ENCODE measurements at regions not wholly inside any gene's neighbourhood (a gene's known extent, or its start where the extent isn't known, plus 50 kb on each side); places are given as distances from the start of the nearest gene placed in this dataset.
"Not testable (repeated sequence)": the region's sequence is repeated elsewhere in the genome, so short reads cannot be mapped to it uniquely, and the experiment has no call there.

DNA sequence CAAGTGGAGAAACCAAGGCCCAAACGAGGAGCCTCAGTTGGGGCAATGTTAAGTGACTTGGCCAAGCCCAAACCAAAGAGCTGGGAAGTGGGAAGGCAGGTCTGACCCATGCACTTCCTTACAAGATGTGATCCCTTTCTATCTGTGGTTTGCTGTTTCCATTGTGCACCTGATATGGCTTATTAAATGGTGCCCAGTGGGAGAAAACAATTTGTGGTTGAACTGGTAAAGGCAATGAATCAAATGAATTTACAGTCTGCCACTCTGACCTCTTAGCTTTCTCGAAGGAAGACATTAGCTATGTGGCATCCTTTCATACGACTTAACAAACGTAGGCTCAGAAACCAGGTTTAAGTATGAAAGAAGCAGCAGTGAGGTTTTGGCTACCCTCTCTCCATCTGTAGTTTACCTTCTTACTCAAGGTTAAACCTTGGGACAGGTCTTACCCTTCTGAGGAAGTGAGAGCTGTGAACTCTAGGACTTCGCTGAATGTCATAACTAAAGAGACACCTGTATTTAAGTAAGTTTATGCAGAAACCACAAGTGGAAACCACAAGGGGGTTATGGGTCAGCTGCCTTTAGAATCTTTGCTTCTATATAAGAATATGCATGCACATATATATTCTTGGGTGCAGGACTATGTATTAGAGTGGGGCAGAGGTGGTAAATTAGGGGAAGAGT, 100.5 kb upstream of the SPATA31D4 start:
- no peak for TF ChIP-seq POLR2A (IDR thresholded peaks at IDR 0.05)
- TF ChIP-seq, protein P1, sequence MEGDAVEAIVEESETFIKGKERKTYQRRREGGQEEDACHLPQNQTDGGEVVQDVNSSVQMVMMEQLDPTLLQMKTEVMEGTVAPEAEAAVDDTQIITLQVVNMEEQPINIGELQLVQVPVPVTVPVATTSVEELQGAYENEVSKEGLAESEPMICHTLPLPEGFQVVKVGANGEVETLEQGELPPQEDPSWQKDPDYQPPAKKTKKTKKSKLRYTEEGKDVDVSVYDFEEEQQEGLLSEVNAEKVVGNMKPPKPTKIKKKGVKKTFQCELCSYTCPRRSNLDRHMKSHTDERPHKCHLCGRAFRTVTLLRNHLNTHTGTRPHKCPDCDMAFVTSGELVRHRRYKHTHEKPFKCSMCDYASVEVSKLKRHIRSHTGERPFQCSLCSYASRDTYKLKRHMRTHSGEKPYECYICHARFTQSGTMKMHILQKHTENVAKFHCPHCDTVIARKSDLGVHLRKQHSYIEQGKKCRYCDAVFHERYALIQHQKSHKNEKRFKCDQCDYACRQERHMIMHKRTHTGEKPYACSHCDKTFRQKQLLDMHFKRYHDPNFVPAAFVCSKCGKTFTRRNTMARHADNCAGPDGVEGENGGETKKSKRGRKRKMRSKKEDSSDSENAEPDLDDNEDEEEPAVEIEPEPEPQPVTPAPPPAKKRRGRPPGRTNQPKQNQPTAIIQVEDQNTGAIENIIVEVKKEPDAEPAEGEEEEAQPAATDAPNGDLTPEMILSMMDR (IDR thresholded peaks at IDR 0.05): no peak
- no peak for TF ChIP-seq POLR2AphosphoS5 (IDR thresholded peaks at IDR 0.05; ENCODE audit: insufficient read depth in 1 of 2, low read depth in 1 of 2)
- no peaks in the 10 kb centered on the region for H3K36me3 ChIP-seq
- intact Hi-C loops (cut with DNase I): no loop called here
- DNase-seq (ENCODE audit: extremely low spot score in 2 of 2): no peak
- no peaks in the 10 kb centered on the region for H3K9me3 ChIP-seq
- H3K27ac ChIP-seq: no peak overlapping the region
- H3K4me1 ChIP-seq: no peaks in the 10 kb centered on the region
- no peak overlapping the region for H3K4me3 ChIP-seq
- H3K27me3 ChIP-seq: no peaks in the 10 kb centered on the region

DNA sequence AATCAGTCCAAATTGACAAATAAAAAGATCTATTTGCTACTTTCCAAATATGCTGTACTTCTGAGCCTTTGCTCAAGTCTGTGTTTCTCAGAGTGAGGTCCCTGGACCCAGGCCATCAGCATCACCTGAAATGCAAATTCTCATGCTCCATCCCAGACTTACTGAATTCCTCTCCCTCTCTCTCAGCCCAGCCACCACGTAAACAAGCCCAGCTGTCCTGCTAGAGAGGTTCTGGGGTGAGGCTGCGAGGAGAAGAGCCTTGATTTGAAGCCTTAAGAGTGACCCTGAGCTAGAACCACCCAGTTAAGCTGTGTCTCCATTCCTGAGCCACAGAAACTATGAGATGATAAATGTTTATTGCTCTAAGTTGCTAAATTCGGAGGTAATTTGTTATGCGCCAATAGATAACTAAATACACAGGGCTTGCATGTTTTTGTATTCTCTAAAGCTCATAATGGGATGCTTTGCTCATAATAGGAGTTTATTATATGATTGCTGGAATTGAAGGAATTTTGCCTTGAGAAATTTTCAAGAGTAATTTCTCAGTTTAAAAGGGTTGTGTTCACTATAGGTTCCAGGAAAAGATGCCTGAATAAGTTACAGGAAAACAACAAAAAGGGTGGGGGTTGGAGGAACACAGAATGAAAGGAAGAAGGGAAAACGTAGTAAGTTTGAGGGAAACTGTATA, 98.9 kb upstream of the SPATA31D4 start:
- H3K27ac ChIP-seq: no peak overlapping the region
- H3K27me3 ChIP-seq: no peaks in the 10 kb centered on the region
- no peak for DNase-seq (ENCODE audit: extremely low spot score in 2 of 2)
- no peak overlapping the region for H3K4me3 ChIP-seq
- no peaks in the 10 kb centered on the region for H3K36me3 ChIP-seq
- H3K9me3 ChIP-seq: no peaks in the 10 kb centered on the region
- TF ChIP-seq POLR2AphosphoS5 (IDR thresholded peaks at IDR 0.05; ENCODE audit: insufficient read depth in 1 of 2, low read depth in 1 of 2) (no peak), POLR2A (IDR thresholded peaks at IDR 0.05) (no peak)
- TF ChIP-seq, protein P1 (IDR thresholded peaks at IDR 0.05): no peak
- H3K4me1 ChIP-seq: no peaks in the 10 kb centered on the region
- intact Hi-C loops (cut with DNase I): no loop called here

DNA sequence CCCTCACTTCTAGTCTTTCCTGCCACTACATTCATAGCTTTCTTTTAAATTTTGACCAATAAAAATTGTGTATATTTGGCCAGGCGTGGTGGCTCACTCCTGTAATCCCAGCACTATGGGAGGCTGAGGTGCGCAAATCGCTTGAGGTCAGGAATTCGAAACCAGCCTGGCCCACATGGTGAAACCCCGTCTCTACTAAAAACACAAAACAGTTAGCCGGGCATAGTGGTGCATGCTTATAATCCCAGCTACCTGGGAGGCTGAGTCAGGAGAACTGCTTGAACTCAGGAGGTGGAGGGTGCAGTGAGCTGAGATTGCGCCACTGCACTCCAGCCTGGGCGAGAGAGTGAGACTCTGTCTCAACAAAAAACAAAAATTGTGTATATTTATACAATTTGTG, 97.8 kb upstream of the SPATA31D4 start:
- H3K4me1 ChIP-seq; H3K27ac ChIP-seq; H3K36me3 ChIP-seq; H3K27me3 ChIP-seq; intact Hi-C loops (cut with DNase I); H3K4me3 ChIP-seq; H3K9me3 ChIP-seq; DNase-seq (ENCODE audit: extremely low spot score in 2 of 2): not testable (repeated sequence)

GRCh38 chr9:81832571-81833285, 95.5 kb upstream of the SPATA31D4 start:
- no peak overlapping the region for H3K27ac ChIP-seq
- no peaks in the 10 kb centered on the region for H3K27me3 ChIP-seq

GRCh38 chr9:81833563-81834345, 94.5 kb upstream of the SPATA31D4 start:
- no peaks in the 10 kb centered on the region for H3K4me1 ChIP-seq
- intact Hi-C loops (cut with DNase I): no loop called here
- H3K36me3 ChIP-seq: no peaks in the 10 kb centered on the region
- H3K4me3 ChIP-seq: no peak overlapping the region
- H3K9me3 ChIP-seq: no peaks in the 10 kb centered on the region
- H3K27ac ChIP-seq: no peak overlapping the region
- DNase-seq (ENCODE audit: extremely low spot score in 2 of 2): no peak
- TF ChIP-seq POLR2AphosphoS5 (IDR thresholded peaks at IDR 0.05; ENCODE audit: insufficient read depth in 1 of 2, low read depth in 1 of 2): no peak
- no peak for TF ChIP-seq POLR2A (IDR thresholded peaks at IDR 0.05)
- TF ChIP-seq, protein P1 (IDR thresholded peaks at IDR 0.05): no peak
- H3K27me3 ChIP-seq: no peaks in the 10 kb centered on the region

More at GRCh38 chr9:81832571-81833285, 95.5 kb upstream of the SPATA31D4 start:
- no peaks in the 10 kb centered on the region for H3K36me3 ChIP-seq
- DNase-seq (ENCODE audit: extremely low spot score in 2 of 2): no peak
- intact Hi-C loops (cut with DNase I): no loop called here
- TF ChIP-seq POLR2A (IDR thresholded peaks at IDR 0.05): no peak
- TF ChIP-seq, protein P1 (IDR thresholded peaks at IDR 0.05): no peak
- TF ChIP-seq POLR2AphosphoS5 (IDR thresholded peaks at IDR 0.05; ENCODE audit: insufficient read depth in 1 of 2, low read depth in 1 of 2): no peak
- no peaks in the 10 kb centered on the region for H3K9me3 ChIP-seq
- H3K4me1 ChIP-seq: no peaks in the 10 kb centered on the region
- H3K4me3 ChIP-seq: no peak overlapping the region

All from vagina (tissue), 2 donors.